Loucy (cell line): ENCODE measurements at regions not wholly inside any gene's neighbourhood (a gene's known extent, or its start where the extent isn't known, plus 50 kb on each side); places are given as distances from the start of the nearest gene placed in this dataset.

ENCODE experiments used
- H2AFZ ChIP-seq: fragments of 200-600 bp; sonication (generic); 2 replicates; pipeline ENCODE4 v1.6.0; 2016; ENCODE audit warnings: antibody characterized with exemption, mild to moderate bottlenecking, low read length, moderate library complexity
- H3F3A ChIP-seq: fragments of 200-600 bp; 2 replicates; pipeline ENCODE4 v1.6.0; 2016; ENCODE audit warnings: antibody characterized with exemption, low read depth, mild to moderate bottlenecking
- H3K27me3 ChIP-seq: fragments of 200-600 bp; sonication (generic); 2 replicates; pipeline ENCODE4 v1.6.1; 2014; ENCODE audit warnings: low read length, mild to moderate bottlenecking; ENCODE audit not compliant: insufficient read depth, poor library complexity, severe bottlenecking
- H3K36me3 ChIP-seq: fragments of 200-600 bp; sonication (generic); 2 replicates; pipeline ENCODE4 v1.6.1; 2016; ENCODE audit warnings: low read length; ENCODE audit not compliant: insufficient read depth
- H3K4me1 ChIP-seq: fragments of 200-600 bp; sonication (generic); 2 replicates; pipeline ENCODE4 v1.5.1; 2014; ENCODE audit warnings: low read length, mild to moderate bottlenecking; ENCODE audit not compliant: insufficient read depth, poor library complexity, severe bottlenecking
- H3K4me2 ChIP-seq: fragments of 200-600 bp; sonication (generic); 2 replicates; pipeline ENCODE4 v1.6.0; 2014; ENCODE audit warnings: antibody characterized with exemption, low read length, low read depth, mild to moderate bottlenecking; ENCODE audit not compliant: poor library complexity, severe bottlenecking
- H3K4me3 ChIP-seq: fragments of 200-600 bp; sonication (generic); 2 replicates; pipeline ENCODE4 v1.5.1; 2014; ENCODE audit warnings: low read length, mild to moderate bottlenecking, mixed read lengths; ENCODE audit not compliant: poor library complexity, severe bottlenecking
- H3K79me2 ChIP-seq: fragments of 200-600 bp; sonication (generic); 2 replicates; pipeline ENCODE4 v1.6.1; 2014; ENCODE audit warnings: low read length; ENCODE audit not compliant: insufficient read depth
- H3K9ac ChIP-seq: fragments of 200-600 bp; sonication (generic); 2 replicates; pipeline ENCODE4 v1.6.0; 2014; ENCODE audit warnings: mild to moderate bottlenecking, low read depth, low read length, moderate library complexity; ENCODE audit not compliant: poor library complexity, severe bottlenecking
- H3K9me2 ChIP-seq: fragments of 200-600 bp; sonication (generic); replicated peaks from 2 replicates; pipeline ENCODE4 v1.6.1; 2016; ENCODE audit warnings: low read depth, low read length, mixed read lengths
- H3K9me3 ChIP-seq: fragments of 200-600 bp; sonication (generic); 2 replicates; pipeline ENCODE4 v1.6.1; 2014; ENCODE audit warnings: mild to moderate bottlenecking, antibody characterized with exemption, low read length, low read depth; ENCODE audit not compliant: insufficient read depth
- H4K20me1 ChIP-seq: fragments of 200-600 bp; sonication (generic); 2 replicates; pipeline ENCODE4 v1.6.0; 2014; ENCODE audit warnings: antibody characterized with exemption, low read length, mild to moderate bottlenecking; ENCODE audit not compliant: insufficient read depth, poor library complexity, severe bottlenecking
- CTCF ChIP-seq: fragments of 200-600 bp; sonication (generic); conservative IDR thresholded peaks from 2 replicates; pipeline ENCODE4 v1.5.1; 2014; ENCODE audit warnings: mild to moderate bottlenecking, antibody characterized with exemption, low read length
- EZH2phosphoT487 ChIP-seq: fragments of 200-600 bp; IDR thresholded peaks from 2 replicates; pipeline ENCODE4 v1.6.1; 2018; ENCODE audit warnings: antibody characterized with exemption, mild to moderate bottlenecking, moderate library complexity, borderline replicate concordance

DNA sequence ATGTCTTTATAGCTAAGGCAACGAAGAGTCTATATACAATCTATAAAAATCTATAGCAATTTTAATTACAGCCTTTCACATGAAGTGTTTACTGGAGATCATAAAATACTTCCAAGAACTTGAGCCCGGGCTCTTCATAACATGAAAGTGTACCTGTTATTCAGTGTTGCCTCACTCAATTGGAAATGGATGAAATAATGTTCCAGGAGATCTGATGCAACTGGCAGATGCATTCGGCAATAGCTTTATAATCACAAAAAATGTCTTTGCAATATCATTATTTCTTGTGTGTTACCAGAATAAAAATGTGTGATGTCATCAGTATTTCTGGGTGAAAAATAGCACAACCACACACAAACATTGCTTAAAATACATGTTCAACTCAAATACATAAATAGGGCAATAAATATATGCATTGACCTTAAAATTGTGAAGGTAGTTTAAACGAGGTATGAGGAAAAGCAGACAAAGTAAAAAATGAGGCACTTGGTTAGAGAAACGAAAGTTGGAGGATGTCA, 1266.8 kb upstream of the PCDH7 start:
- no peak overlapping the region for H3K9ac ChIP-seq
- no peaks in the 10 kb centered on the region for H3K4me1 ChIP-seq
- no peaks in the 10 kb centered on the region for H3K36me3 ChIP-seq
- no peak for TF ChIP-seq CTCF
- no peak for TF ChIP-seq EZH2phosphoT487
- no peak overlapping the region for H3K4me3 ChIP-seq
- H3K79me2 ChIP-seq: no peaks in the 10 kb centered on the region
- H3F3A ChIP-seq: no peaks in the 10 kb centered on the region
- no peak overlapping the region for H2AFZ ChIP-seq
- no peaks in the 10 kb centered on the region for H3K27me3 ChIP-seq
- H3K4me2 ChIP-seq: no peak overlapping the region
- H3K9me3 ChIP-seq: no peaks in the 10 kb centered on the region
- H4K20me1 ChIP-seq: no peaks in the 10 kb centered on the region
- no peaks in the 10 kb centered on the region for H3K9me2 ChIP-seq

DNA sequence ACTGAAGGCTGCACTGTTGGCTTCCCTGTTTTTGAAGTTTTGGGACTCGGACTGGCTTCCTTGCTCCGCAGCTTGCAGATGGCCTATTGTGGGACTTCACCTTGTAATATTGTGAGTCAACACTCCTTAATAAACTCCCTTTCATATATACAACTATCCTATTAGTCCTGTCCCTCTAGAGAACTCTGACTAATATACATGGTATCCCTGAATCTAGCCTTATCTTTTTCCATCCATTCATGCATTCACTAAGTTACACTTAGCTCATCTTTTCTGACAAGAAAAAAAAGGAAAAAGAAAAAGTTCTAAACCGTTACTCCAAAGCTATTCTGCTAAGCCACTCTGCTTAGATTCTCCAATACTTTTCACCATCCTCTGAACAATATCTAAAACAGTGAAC, 1260.2 kb upstream of the PCDH7 start:
- H4K20me1 ChIP-seq: no peaks in the 10 kb centered on the region
- H3K27me3 ChIP-seq: no peaks in the 10 kb centered on the region
- H2AFZ ChIP-seq: no peak overlapping the region
- TF ChIP-seq EZH2phosphoT487: no peak
- no peak for TF ChIP-seq CTCF
- H3K4me2 ChIP-seq: no peak overlapping the region
- no peaks in the 10 kb centered on the region for H3K36me3 ChIP-seq
- no peak overlapping the region for H3K9ac ChIP-seq
- no peaks in the 10 kb centered on the region for H3K79me2 ChIP-seq
- no peaks in the 10 kb centered on the region for H3F3A ChIP-seq
- H3K9me3 ChIP-seq: no peaks in the 10 kb centered on the region
- H3K9me2 ChIP-seq: no peaks in the 10 kb centered on the region; the same call in 1 of the 2 replicates
- H3K4me3 ChIP-seq: no peak overlapping the region
- no peaks in the 10 kb centered on the region for H3K4me1 ChIP-seq

DNA sequence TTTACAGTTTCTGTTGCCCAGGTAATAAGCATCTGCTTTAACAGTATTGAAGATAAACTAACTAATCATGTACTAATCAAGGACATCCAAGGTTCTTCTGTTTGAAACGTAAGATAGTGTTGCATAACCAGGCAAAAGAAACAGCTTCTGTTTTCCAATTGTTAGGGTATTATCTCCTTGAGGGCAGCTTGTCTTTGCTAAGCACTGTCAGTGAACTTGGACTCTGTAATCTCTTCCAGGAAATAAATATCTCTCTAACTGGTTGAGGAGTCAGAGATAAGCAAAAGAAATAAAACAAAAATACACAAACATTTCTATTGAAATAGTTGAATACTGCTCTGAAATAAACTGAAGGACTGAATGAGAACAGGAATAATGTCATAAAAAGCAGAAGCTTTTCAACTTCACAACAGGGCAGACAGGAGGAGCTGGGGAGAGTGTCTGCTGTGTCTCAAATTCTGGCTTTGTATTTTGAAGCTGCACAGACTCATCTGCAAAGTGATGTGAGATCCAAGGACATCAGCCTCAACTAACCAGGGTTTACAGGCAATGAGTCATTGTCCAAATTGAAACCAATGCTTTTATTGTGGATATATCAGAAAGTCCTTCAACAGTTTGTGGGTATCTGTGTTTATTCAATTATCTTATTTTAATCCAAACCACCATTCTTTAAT, 1253.0 kb upstream of the PCDH7 start:
- Histone ChIP-seq H4K20me1 (no peaks in the 10 kb centered on the region), H2AFZ (no peak overlapping the region), H3K4me2 (no peak overlapping the region), H3K9me2 (no peaks in the 10 kb centered on the region), H3K79me2 (no peaks in the 10 kb centered on the region), H3K36me3 (no peaks in the 10 kb centered on the region), H3K4me1 (no peaks in the 10 kb centered on the region), H3K27me3 (no peaks in the 10 kb centered on the region), H3K9me3 (no peaks in the 10 kb centered on the region), H3F3A (no peaks in the 10 kb centered on the region), H3K9ac (no peak overlapping the region), H3K4me3 (no peak overlapping the region)
- TF ChIP-seq EZH2phosphoT487 (no peak), CTCF (no peak)
